Muscle layer of colon (tissue), 2 donors: ENCODE measurements at regions not wholly inside any gene's neighbourhood (a gene's known extent, or its start where the extent isn't known, plus 50 kb on each side); places are given as distances from the start of the nearest gene placed in this dataset.
"Not testable (repeated sequence)": the region's sequence is repeated elsewhere in the genome, so short reads cannot be mapped to it uniquely, and the experiment has no call there.

Experiments used
- H3K27ac ChIP-seq: one replicate; pipeline ENCODE4 v1.7.0; 2013; ENCODE audit warnings: low read depth, mild to moderate bottlenecking, low read length, moderate library complexity
- H3K27me3 ChIP-seq, 2 donors: one replicate each; pipeline ENCODE4 v1.7.0; 2013; ENCODE audit warnings: low read length in 2 of 2, mild to moderate bottlenecking in 2 of 2; ENCODE audit not compliant: insufficient read depth in 2 of 2, control insufficient read depth in 1 of 2
- H3K36me3 ChIP-seq: one replicate; pipeline ENCODE4 v1.7.0; 2013; ENCODE audit warnings: mild to moderate bottlenecking, low read length; ENCODE audit not compliant: insufficient read depth
- H3K4me1 ChIP-seq: one replicate; pipeline ENCODE4 v1.7.0; 2013; ENCODE audit warnings: mild to moderate bottlenecking, low read length; ENCODE audit not compliant: insufficient read depth
- H3K4me3 ChIP-seq, 2 donors: one replicate each; pipeline ENCODE4 v1.7.0; 2013; ENCODE audit warnings: low read length in 2 of 2, low read depth in 1 of 2, mild to moderate bottlenecking in 1 of 2, moderate library complexity in 1 of 2
- H3K9ac ChIP-seq: one replicate; pipeline ENCODE4 v1.7.0; 2013; ENCODE audit warnings: low read length
- H3K9me3 ChIP-seq: one replicate; pipeline ENCODE4 v1.7.0; 2013; ENCODE audit warnings: mild to moderate bottlenecking, low read length
- donor health status: abdominal sarcoma.
- donor health status: Adenocarcinoma of cecum.

GRCh38 chr2:6196449-6196848, 504.3 kb downstream of the SOX11 start:
- Histone ChIP-seq H3K4me1 (no peaks in the 10 kb centered on the region), H3K27ac (no peak overlapping the region), H3K9ac (no peak overlapping the region), H3K27me3 (no peaks in the 10 kb centered on the region), H3K36me3 (no peaks in the 10 kb centered on the region), H3K4me3 (no peak overlapping the region), H3K9me3 (no peaks in the 10 kb centered on the region)

GRCh38 chr2:6198370-6198919, 506.3 kb downstream of the SOX11 start:
- H3K4me1 ChIP-seq, H3K4me3 ChIP-seq, H3K9me3 ChIP-seq, H3K27ac ChIP-seq, H3K9ac ChIP-seq, H3K27me3 ChIP-seq, H3K36me3 ChIP-seq: not testable (repeated sequence)

DNA sequence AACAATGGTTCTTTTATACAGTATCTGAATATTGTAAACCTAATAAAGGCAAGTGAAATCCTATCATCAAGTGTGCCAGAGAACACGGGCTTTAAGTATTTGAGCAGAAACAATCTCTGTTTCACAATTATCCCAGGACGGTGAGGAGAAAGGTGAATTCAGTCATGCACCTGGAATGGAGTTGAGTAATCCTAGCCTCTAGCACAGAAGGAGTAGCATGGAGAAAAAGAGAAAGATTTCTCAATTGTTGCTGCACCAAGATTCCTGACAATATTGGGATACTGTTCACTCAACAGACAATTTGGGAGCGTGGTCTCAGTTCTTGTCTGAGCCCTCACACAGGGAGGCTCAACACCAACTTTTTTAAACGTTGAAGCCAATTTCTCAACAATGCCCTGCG, 510.6 kb downstream of the SOX11 start:
- Histone ChIP-seq H3K4me3 (no peak overlapping the region), H3K27me3 (no peaks in the 10 kb centered on the region), H3K36me3 (no peaks in the 10 kb centered on the region), H3K9ac (no peak overlapping the region), H3K27ac (no peak overlapping the region), H3K9me3 (no peaks in the 10 kb centered on the region), H3K4me1 (no peaks in the 10 kb centered on the region)

DNA sequence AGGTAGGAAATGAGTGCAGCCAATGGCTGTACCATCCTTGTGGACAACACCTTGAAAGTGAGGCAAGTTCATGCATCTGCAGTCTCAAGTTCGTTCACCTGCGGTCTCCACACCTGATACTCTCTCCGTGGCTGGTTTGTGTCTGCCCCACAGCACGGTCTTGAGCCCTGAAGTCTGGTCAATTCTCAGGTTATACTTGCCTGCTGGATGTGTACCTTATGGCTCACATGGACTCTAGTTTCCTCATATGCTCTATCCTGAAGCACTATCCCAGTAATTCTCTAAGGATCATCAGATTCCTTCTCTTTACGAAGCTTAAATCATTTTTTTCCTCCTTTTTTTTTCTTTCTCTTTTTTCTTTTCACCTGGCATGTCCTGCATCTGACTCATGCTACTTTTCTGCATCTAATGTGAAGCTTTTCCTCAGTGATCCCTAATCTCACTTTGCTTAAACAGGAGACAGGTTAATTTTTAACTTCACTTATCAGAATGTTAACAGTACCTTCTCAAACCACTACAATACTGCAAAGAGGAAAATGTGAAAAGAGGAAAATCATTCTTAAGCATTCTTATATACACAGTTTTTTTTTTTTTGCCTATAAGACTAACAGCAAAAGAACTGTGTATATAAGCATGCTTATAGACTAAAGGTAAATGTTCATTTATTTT, 511.2 kb downstream of the SOX11 start:
- Histone ChIP-seq H3K27ac (no peak overlapping the region), H3K4me3 (no peak overlapping the region), H3K4me1 (no peaks in the 10 kb centered on the region), H3K9me3 (no peaks in the 10 kb centered on the region), H3K36me3 (no peaks in the 10 kb centered on the region), H3K27me3 (no peaks in the 10 kb centered on the region), H3K9ac (no peak overlapping the region)

- no peak overlapping the region for H3K27ac ChIP-seq
- H3K36me3 ChIP-seq = no peaks in the 10 kb centered on the region
- H3K4me3 ChIP-seq = no peak overlapping the region
- no peak overlapping the region for H3K9ac ChIP-seq
- no peaks in the 10 kb centered on the region for H3K4me1 ChIP-seq
- H3K27me3 ChIP-seq = no peaks in the 10 kb centered on the region
- H3K9me3 ChIP-seq = no peaks in the 10 kb centered on the region
Measured at GRCh38 chr2:6206882-6207281, 514.7 kb downstream of the SOX11 start.

DNA sequence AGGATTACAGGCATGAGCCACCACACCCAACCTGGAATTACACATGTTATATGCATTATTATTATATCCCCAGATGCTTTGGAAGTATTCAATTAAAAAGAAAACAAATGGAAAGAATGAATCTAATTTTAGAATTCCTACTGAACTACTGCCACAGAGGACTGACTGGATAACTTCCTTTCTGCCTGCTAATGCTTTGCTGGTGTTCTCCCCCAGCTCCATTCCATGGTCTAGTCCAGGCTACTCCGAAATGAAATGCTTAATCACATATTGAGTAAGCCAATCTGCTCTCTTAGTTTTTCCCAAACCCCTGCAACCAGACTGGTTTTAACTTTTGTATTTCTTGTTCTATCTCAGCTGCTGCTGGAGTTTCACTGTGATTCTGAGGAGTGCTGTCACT, 519.1 kb downstream of the SOX11 start:
- Histone ChIP-seq H3K4me3 (no peak overlapping the region), H3K27ac (no peak overlapping the region), H3K9me3 (no peaks in the 10 kb centered on the region), H3K9ac (no peak overlapping the region), H3K36me3 (no peaks in the 10 kb centered on the region), H3K27me3 (no peaks in the 10 kb centered on the region), H3K4me1 (no peaks in the 10 kb centered on the region)

DNA sequence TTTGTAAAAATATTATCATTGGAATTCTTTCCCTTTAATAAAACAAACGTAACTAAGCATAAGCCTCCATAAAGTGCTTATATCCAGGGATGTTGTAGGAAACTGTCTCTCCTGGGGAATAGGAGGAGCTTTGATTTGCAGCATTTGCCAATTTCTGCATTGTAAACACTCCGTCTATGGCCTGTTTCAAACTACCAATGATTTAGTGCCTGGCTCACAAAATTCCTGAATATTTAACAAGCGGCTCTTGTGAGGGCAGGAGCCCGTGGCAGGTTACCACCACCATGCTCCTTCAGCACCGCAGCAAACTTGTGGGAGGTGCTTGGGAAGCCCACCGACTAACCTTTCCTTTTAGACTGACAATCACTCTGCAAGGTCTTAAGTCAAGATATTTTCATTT, 520.3 kb downstream of the SOX11 start:
- no peak overlapping the region for H3K27ac ChIP-seq
- H3K36me3 ChIP-seq = no peaks in the 10 kb centered on the region
- no peak overlapping the region for H3K9ac ChIP-seq
- no peak overlapping the region for H3K4me3 ChIP-seq
- H3K27me3 ChIP-seq = no peaks in the 10 kb centered on the region
- no peaks in the 10 kb centered on the region for H3K9me3 ChIP-seq
- no peaks in the 10 kb centered on the region for H3K4me1 ChIP-seq

DNA sequence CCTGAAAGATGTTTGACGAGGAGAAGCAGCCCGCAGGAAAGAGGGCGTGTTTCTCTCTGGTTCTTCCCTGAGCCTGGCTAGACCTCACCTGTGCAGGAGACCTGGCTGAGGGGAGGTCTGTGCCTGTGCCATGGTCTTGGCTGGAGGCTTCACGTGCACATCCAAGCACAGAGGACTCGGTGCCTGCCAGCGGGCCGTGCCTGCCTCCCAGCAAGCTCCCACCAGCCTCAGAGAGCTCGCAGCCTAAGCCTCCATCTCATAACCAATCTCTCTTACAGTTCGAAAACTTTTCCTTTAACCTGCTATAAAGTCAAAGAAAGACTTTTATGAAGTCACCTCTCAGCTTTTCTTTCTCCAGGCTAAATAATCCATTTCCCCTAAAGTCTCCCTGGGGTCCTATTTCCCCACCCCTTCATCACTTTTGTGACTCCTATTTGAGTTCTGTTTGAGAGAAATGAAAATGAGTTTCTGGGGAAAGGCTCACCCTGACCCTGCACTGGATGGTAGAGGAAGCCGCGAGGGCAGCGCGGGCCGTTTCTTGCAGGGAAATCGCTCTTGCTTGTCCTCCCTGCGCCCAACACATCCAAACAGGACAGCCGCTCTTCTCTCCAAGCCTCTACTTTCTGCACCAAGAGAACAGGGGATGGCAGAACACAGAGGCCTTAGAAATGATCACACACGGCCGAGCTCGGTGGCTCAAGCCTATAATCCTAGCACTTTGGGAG, 521.0 kb downstream of the SOX11 start:
- Histone ChIP-seq H3K4me1 (no peaks in the 10 kb centered on the region), H3K4me3 (no peak overlapping the region), H3K36me3 (no peaks in the 10 kb centered on the region), H3K9me3 (no peaks in the 10 kb centered on the region), H3K27me3 (no peaks in the 10 kb centered on the region), H3K27ac (no peak overlapping the region), H3K9ac (no peak overlapping the region)

DNA sequence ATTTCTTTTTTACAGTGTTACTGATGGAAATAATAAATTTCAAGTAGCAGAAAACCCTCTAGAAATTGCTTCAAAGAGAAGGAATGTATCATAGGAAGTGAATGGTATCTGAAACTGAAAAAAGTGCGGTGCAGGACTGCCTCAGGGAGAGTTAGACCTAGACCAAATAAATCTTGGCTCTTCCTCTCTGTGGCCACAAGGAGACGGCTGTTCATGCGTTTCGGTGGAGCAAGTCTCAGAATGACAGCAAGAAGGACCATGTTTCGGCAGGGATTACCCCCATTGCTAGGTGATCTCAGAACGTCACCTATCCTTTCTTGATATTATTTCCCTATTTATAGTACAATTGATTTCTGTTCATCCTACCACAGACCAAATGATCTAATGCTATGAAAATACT, 522.3 kb downstream of the SOX11 start:
- Histone ChIP-seq H3K27me3 (no peaks in the 10 kb centered on the region), H3K4me1 (no peaks in the 10 kb centered on the region), H3K9ac (no peak overlapping the region), H3K9me3 (no peaks in the 10 kb centered on the region), H3K4me3 (no peak overlapping the region), H3K27ac (no peak overlapping the region), H3K36me3 (no peaks in the 10 kb centered on the region)

DNA sequence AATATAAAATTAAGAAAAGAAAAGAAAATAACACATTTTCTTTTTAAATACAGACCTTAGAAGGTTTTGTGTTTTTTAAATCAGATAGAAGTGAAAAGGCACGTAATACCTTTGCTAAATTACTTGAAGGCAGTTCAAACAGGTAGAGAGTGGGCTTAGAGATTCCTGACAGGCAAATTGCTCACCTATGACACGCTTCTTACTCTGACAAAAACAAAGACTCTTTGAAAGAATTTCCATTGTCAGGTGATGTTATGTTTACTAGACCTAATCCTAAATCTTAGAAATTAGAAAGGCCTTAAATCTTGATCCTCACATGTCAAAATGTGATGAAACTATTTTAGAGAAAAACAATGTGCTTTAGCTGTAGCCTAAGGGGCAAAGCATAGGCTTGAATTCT, 522.9 kb downstream of the SOX11 start:
- Histone ChIP-seq H3K9ac (no peak overlapping the region), H3K36me3 (no peaks in the 10 kb centered on the region), H3K4me1 (no peaks in the 10 kb centered on the region), H3K9me3 (no peaks in the 10 kb centered on the region), H3K4me3 (no peak overlapping the region), H3K27me3 (no peaks in the 10 kb centered on the region), H3K27ac (no peak overlapping the region)

GRCh38 chr2:6216234-6216633, 524.0 kb downstream of the SOX11 start:
- no peaks in the 10 kb centered on the region for H3K9me3 ChIP-seq

DNA sequence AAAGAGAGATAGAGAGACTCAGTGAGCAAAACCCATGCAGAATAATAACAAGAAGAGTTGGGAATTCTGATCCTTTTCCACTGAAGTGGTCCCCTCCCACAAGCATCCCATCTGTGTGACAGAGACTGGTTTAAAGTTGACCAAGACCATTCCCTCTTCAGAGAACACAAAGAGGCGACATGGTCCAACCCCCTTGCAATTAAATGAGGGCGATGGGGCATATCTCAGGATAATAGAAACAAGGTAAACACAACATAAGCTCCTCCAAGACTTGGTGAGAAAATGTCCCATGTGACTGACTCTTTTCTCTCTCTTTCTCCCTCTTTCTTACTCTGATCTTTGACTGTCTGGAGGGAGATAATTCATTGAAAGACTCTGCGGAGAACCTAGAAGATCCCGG, 526.7 kb downstream of the SOX11 start:
- no peak overlapping the region for H3K9ac ChIP-seq

More at GRCh38 chr2:6216234-6216633, 524.0 kb downstream of the SOX11 start:
- H3K27me3 ChIP-seq = no peaks in the 10 kb centered on the region
- no peaks in the 10 kb centered on the region for H3K4me1 ChIP-seq
- no peak overlapping the region for H3K9ac ChIP-seq
- H3K27ac ChIP-seq = no peak overlapping the region
- H3K4me3 ChIP-seq = no peak overlapping the region
- H3K36me3 ChIP-seq = no peaks in the 10 kb centered on the region

More for the DNA sequence above, 526.7 kb downstream of the SOX11 start:
- no peaks in the 10 kb centered on the region for H3K4me1 ChIP-seq
- H3K9me3 ChIP-seq = no peaks in the 10 kb centered on the region
- no peak overlapping the region for H3K4me3 ChIP-seq
- no peaks in the 10 kb centered on the region for H3K36me3 ChIP-seq
- no peak overlapping the region for H3K27ac ChIP-seq
- H3K27me3 ChIP-seq = no peaks in the 10 kb centered on the region
